H1 (cell line): ENCODE measurements at regions not wholly inside any gene's neighbourhood (a gene's known extent, or its start where the extent isn't known, plus 50 kb on each side); places are given as distances from the start of the nearest gene placed in this dataset.

Experiments used
- JUND ChIP-seq: IDR thresholded peaks from 2 replicates; pipeline ENCODE4 v1.6.1; 2011; ENCODE audit warnings: mild to moderate bottlenecking, improper control_type of control experiment, low read length
- KDM1A ChIP-seq: fragments of 200-600, 300-600 bp; sonication (generic); IDR thresholded peaks from 2 replicates; pipeline ENCODE4 v1.7.1; 2016; ENCODE audit warnings: mild to moderate bottlenecking, low read length, borderline replicate concordance
- MAFK ChIP-seq: IDR thresholded peaks from 2 replicates; pipeline ENCODE4 v1.6.1; 2012; ENCODE audit warnings: low read depth, mild to moderate bottlenecking, improper control_type of control experiment, low read length
- SP1 ChIP-seq: IDR thresholded peaks from 2 replicates; pipeline ENCODE4 v1.6.1; 2011; ENCODE audit warnings: low read depth, low read length
- TF ChIP-seq, protein P1 (sequence below): IDR thresholded peaks from 2 replicates; pipeline ENCODE4 v1.6.1; 2012; ENCODE audit warnings: low read length, inconsistent platforms
- TF ChIP-seq, protein P2 (sequence below), 3 experiments: IDR thresholded peaks; 1 replicate in 2 of 3; 2 replicates in 1 of 3; pipeline versions ENCODE4 v1.5.1 to v1.6.1; 2011; ENCODE audit warnings: low read length in 3 of 3, mild to moderate bottlenecking in 3 of 3, inconsistent platforms in 2 of 3, low read depth in 1 of 3, moderate library complexity in 1 of 3; ENCODE audit not compliant: insufficient read depth in 1 of 3; ENCODE audit errors: control extremely low read depth in 1 of 3

DNA sequence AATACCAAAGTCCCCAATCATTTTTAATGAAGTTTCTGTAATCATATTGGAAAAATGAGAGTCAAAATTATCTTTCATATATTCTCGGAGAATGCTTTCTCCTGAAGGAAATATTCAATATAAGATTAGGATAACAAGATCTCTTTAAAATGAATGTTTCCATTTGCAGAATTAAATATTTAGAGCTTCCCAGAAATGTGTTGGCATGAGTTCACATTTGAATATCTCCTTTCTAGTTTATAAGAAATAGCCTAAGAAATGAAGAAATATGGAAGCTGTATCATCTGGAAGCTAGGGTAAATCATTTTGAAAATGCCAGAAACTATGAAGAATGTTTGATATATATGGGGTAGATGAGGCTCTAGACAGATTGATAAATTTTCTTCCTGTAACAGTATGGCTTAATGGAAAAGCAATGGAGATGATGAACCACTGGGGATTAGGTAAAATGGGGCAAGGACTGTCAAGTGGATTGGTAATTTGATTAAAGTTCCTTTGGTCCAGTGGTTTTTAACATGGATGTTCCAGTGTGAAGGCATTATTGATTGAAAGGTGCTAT is 184.6 kb upstream of the ZNF804A start (continued):
- TF ChIP-seq KDM1A = no peak
- TF ChIP-seq, protein P1, sequence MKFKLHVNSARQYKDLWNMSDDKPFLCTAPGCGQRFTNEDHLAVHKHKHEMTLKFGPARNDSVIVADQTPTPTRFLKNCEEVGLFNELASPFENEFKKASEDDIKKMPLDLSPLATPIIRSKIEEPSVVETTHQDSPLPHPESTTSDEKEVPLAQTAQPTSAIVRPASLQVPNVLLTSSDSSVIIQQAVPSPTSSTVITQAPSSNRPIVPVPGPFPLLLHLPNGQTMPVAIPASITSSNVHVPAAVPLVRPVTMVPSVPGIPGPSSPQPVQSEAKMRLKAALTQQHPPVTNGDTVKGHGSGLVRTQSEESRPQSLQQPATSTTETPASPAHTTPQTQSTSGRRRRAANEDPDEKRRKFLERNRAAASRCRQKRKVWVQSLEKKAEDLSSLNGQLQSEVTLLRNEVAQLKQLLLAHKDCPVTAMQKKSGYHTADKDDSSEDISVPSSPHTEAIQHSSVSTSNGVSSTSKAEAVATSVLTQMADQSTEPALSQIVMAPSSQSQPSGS = no peak
- no peak for TF ChIP-seq MAFK
- no peak for TF ChIP-seq SP1
- no peak for TF ChIP-seq JUND
- TF ChIP-seq, protein P2, sequence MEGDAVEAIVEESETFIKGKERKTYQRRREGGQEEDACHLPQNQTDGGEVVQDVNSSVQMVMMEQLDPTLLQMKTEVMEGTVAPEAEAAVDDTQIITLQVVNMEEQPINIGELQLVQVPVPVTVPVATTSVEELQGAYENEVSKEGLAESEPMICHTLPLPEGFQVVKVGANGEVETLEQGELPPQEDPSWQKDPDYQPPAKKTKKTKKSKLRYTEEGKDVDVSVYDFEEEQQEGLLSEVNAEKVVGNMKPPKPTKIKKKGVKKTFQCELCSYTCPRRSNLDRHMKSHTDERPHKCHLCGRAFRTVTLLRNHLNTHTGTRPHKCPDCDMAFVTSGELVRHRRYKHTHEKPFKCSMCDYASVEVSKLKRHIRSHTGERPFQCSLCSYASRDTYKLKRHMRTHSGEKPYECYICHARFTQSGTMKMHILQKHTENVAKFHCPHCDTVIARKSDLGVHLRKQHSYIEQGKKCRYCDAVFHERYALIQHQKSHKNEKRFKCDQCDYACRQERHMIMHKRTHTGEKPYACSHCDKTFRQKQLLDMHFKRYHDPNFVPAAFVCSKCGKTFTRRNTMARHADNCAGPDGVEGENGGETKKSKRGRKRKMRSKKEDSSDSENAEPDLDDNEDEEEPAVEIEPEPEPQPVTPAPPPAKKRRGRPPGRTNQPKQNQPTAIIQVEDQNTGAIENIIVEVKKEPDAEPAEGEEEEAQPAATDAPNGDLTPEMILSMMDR (IDR thresholded peaks at IDR 0.05; ENCODE audit: control extremely low read depth in 1 of 3, insufficient read depth in 1 of 3, low read depth in 1 of 3, low read length in 3 of 3) = no peak
- TF ChIP-seq, all 59 proteins: peak for 0
